SK-N-MC (cell line): ENCODE measurements at regions not wholly inside any gene's neighbourhood (a gene's known extent, or its start where the extent isn't known, plus 50 kb on each side); places are given as distances from the start of the nearest gene placed in this dataset.
"Not testable (repeated sequence)": the region's sequence is repeated elsewhere in the genome, so short reads cannot be mapped to it uniquely, and the experiment has no call there.

Source experiments
- EZH2 ChIP-seq: fragments of 200-600 bp; sonication (generic); IDR thresholded peaks from one replicate; pipeline ENCODE4 v1.6.1; 2017; ENCODE audit warnings: antibody characterized with exemption
- POLR2AphosphoS5 ChIP-seq: IDR thresholded peaks from 2 replicates; pipeline ENCODE4 v1.6.1; 2012; ENCODE audit warnings: mild to moderate bottlenecking, low read depth, low read length, borderline replicate concordance

- TF ChIP-seq POLR2AphosphoS5, EZH2: not testable (repeated sequence)
These were observed 254.7 kb downstream of the FOXD4L6 start for GRCh38 chr9:40873753-40874295.
